GM19463 (cell line): ENCODE measurements at regions not wholly inside any gene's neighbourhood (a gene's known extent, or its start where the extent isn't known, plus 50 kb on each side); places are given as distances from the start of the nearest gene placed in this dataset.

Experiments
- ATAC-seq: cut with Tn5 transposase; IDR thresholded peaks from one replicate; pipeline ENCODE4 v1.9.1; 2021; ENCODE audit warnings: mild to moderate bottlenecking, moderate library complexity; ENCODE audit not compliant: unreplicated experiment

DNA sequence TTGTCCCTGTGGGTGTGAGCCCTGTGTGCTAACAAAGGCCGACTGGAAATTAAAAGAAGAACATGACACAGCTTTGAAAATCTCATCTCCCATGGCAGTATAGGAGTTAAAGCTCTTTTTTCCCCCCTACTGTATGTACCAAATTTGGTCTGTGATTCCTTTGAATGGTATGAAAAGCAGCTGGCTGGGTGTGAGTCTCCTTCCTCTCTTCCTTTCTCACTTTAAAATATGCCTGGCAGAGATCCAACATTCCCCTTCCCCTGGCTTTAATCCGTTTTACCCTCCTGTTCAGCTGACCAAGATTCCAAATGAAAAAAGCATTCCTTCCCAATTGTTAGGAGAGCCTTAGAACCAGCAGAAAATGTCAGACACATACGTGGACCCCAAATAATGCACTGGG, 225.0 kb upstream of the CELF2 start:
- no peak for ATAC-seq

DNA sequence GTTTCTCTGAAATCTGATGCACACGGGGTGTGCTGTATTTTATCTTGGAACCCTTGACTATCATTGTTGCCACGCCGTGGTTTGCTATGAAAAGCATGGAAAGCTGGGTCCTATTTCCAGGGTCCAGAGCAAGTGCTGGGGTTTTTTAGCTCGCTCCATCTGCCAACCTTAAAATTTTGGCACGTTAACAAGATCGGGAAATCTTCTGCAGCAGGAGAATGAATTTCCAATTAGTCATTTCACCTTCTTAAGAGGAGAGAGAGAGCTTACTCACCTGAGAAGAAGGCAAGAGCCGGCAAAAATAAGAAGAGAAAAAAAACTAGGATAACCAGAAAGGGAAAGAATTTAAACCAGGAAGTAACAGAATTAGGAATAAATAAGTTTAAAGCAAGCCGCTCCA, 223.6 kb upstream of the CELF2 start:
- ATAC-seq: no peak

DNA sequence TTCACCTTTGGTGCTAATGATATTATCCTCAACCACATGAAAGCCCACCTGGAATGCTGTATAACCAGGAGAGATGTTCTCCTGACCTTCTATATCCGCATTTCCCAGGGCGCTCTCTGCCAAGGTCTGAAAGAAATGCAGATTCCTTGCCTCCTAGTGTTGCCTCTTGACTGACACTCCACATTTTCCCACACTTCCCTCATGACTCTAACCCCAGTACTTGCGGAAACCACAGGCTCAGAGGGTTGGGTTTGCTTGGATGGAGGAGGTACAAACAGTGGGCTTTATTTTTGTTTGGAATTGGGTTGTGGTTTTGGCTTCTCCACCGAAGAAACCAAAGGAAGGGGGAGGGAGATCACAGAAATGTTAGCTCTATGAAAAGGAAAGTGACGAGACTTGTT, 222.9 kb upstream of the CELF2 start:
- ATAC-seq: no peak

DNA sequence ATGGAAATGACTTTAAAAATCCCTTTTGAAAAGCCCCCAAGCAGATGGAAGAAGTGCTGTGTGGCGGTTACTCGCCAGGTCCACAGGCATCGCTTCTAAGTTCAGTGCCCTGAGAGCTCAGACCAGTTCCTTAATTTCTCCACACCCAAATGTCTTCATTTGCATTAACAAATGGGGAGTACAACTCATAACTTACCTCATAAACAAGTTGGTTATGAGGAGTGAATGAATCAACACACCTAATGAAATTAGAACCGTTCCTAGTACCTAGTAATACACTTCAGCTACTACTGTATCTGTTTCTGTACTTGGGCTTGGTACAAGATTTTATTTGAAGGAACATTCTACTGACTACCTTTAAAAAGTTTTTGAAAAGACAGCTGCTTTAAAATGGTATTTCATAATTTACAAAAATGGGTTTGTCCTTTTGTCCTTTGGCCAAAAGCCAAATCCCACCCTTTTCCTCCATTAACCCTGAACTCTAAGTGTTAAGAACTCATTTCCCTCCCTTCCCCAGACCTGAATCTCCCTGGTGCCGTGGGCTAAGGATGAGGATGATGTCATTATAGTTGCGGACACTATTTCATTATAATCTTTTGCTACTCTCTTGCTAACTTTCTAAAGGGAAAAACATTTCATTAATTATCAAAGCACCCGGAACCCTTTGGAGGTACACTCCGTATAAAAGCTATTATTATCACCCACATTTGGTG, 221.5 kb upstream of the CELF2 start:
- no peak for ATAC-seq

DNA sequence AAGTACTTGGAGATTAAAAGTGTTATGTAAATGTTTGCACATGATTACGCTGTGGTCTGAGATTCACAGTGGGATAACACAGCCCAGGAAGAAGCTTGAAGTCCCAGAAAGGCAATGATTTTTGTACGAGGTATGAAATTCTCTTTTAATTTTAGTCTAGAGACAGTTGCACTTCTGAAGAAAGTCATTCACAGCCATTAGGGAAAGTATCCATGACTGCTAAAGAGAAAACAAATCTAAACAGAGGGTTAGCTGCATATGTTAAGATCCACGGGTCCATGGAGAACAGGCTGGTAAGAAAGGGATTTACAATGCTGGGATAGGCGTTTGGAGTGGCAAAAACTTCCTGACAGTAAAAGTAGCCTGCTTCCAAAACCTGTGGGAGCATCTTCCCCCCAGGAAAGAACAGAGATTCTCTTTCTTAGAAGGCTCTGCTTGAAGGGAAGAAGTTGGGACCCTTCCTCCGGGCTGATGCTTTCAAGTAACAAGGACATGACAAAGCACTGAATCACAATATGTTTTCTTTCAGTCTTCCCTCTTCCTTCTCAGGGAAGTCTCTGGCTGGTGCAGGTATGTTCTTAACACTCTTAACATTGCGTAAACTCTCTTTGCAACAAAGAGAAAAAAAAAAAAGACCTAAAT, 220.8 kb upstream of the CELF2 start:
- ATAC-seq: no peak

DNA sequence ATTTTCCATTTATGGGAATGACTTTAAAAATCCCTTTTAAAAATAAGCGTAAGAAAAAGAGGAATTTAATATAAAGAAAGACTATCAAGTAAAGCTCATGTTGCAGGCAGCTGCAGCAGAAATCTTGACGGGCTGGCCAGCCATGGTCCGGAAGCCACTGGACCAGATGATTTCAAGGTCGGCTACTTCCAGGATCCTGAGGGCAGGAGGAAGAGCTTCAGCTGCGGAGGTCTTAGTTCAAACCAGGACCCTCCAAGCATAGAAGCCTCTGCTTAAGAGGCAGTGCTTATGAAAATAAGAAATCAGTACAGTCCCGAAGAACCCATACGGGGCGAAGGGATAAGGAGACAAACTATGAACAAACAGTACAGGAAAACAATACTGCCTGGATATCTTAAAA, 220.2 kb upstream of the CELF2 start:
- no peak for ATAC-seq

DNA sequence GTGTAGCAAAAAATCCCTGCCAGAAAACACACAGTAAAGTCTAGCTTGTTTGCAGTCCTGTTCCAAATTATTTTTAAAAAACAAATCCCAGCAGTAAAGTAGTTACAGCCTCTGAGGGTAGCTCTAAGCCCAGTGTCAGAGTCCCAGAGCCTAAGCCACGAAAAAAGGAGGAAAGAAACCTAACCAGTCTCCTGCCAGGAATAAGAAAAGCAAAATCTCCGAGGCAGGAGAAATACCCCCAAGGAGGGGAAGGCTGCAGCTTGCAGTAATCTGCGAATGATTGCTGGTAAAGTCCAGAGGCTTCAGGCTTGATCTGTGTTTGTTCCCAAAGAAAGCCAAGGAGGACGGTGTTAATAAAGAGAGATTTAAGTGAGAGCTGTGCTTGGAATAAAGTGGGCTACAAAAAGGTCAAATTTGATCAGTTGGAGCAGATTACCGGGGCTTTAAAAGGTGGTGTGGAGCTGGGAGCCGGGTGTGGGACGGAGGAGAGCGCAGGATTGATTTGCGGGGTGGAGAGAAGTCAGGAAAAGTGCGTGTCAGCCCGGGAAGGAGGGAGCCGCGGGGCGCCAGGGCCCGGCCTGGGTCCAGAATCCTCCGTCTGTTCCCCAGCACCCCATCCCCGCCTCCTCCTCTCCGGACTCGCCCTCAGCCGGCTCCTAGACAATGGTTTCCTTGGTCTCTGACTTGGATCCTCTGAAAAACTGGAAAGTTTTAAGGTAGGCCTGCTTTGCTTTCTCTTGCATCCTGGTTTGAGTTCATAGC, 219.4 kb upstream of the CELF2 start:
- ATAC-seq: no peak

DNA sequence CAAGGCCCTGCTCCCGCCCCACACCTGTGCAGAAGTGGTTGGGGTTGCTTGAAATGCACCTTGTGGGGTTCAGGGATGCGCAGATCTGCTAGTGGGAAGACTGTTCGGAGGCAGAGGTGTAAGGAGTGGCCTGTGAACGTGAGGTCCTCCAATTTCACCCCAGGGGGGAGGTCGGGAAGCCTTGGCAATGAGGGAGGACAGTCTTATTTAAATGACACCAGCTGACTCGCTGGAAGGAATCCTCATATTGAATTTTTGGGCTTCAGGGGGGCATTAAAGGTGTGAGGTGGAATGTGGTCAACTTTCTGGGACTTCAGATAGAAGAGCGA, 218.8 kb upstream of the CELF2 start:
- no peak for ATAC-seq

DNA sequence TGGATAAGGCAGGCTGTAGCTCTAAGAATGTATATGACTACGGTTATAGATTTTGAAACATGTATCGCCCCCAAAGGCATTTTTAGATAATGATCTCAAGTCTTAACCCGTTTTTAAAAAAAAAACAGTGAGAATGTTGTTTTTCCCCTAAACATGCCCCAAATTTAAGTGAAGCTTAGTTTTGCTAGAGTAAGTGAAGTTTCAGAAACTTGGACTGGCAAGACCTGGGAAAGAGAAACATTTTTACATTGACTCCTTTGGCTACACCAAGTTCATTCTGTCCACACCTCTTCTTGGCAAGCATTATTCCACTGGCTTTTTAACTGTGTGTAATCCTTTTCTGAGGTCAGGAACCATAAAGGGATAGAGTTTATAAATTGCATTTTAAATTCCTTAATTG, 216.7 kb upstream of the CELF2 start:
- ATAC-seq: no peak

DNA sequence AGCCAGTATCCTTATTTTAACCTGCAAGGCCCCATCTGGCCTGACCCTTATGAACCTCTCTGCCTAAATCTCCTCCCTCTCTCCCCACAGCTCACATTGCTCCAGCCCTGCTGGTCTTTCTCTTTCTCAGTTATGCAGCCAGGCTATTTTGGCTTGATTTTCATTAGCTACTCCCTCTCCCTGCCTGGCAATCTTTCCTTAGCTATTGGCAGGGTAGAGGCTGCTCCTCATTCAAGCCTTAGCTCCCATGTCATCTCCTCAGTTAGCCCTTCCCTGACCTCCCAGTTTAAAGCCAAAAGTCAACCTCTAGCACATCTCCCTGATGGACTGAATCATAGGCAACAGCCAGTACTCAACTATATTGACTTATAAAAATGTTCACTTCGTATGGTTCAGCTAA, 214.4 kb upstream of the CELF2 start:
- ATAC-seq: no peak

DNA sequence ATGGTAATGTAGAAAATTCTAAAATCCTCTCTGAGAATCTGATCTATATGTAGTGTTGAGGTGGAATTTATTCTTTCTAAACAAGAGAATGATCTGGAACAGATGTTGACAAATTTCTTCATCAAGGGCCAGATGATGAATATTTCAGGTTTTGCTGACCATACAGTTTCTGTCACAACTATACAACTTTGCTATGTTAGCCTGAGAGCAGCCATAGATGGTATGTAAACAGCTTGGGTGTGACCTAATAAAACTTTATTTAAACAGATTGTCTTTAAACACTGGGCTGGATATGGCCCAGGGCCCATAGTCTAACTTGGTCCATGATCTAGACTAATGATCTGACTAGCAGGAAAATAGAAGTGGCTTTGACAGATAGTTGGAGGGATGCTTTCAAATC, 213.6 kb upstream of the CELF2 start:
- ATAC-seq: no peak

DNA sequence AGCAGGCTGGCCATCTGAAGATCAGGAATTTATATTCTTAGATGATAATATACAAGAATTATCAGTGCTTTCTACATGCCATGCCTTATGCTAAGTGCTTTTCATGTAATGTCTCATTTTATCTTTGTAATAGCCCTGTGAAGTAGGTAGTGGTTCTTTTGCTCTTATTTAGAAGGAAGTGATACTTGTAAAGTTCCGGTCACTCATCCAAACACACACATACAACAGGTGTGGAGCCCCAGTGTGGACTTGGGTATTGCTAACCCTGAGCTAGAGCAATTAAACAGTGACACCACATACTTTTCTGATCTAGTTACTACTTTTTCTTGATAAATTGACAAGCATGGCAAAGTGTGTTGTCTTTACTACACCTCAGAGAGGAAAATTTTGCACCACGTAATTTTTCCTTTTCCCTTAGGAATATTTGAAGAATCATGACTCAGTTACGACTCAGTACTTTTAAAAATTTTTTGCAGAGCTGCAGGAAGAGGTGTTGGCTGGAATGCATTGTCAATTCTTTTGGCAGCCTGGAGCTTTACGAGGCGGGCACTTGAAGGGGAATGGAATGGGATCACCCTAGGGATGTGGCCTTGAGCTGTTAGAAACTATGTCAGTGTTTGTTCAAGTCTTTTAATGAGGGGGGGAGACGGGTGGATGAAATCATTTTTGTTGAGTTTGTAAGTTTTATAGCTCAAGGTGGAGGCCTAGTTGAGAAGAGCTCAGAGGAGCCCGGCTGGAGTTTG, 212.5 kb upstream of the CELF2 start:
- ATAC-seq: no peak

DNA sequence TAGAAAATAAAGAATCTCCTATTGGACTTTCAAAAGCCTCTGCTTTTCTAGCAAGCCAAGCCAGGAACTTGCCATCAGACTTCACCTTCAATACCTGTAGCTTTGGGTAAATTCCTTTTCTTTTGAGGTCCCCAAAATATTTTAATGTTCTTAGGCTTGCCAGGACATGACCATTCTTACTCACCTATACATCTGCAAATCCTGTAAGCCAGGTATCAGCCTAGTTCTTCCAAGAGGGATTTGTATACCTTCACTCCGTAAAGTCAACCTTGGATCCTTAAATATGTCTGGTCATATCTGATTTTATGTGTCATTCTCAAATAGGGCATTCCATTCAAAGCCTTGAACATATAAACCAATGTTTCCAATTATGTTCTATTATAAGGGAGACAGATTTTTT, 210.6 kb upstream of the CELF2 start:
- no peak for ATAC-seq

DNA sequence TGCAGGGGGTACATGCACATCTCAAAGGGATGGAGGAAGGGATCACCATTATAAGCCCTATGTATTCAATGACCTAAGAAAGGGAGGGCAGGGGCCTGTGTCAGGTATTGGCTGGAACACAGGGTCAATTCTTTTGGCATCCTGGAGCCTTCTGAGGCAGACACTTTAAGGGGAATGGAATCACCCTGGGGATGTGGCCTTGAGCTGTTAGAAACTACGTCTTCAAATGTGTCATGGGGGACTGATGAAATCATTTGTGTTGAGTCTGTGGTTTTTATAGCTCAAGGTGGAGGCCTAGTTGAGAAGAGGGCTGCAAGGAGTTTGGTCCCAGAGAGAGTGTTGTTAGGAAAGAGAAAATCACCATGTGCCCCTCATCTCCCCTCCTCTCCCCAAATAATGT, 206.1 kb upstream of the CELF2 start:
- no peak for ATAC-seq

DNA sequence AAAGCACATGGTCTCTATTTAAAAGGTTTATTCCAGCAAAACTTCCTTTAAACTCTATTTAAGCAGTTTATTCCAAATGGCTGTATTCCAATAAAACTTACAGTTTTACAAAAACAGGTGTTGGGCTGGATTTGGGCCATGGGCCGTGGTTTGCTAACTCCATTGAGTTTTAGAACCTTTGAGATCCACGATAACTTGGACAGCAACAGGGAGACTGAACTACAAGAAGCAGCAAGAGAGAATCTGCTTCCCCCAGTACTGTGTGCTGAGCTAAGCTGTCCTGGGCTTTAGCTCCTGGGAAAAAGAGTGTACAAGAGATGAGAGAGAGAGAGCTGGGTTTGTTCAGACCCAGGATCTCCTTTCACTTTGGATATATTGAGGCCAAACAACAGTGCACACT, 204.0 kb upstream of the CELF2 start:
- no peak for ATAC-seq

DNA sequence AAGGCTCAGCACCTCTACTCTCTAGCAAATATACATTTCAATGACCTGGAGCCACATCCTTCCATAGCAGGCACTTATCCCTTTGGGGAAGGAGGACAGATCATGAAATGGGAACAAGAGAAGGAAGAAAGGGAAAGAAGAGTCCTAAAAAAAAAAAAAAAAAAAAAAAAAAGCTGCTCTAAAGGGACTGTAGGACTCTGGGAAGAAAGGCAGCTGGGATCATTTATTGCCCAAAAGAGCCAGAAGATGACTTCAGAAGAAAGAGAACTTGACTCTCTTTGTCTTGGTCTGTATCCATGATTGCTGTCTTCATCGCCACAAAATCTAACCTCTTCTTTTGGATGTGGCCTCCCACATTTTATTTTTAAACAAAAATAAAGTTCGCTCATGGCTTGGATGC, 203.6 kb upstream of the CELF2 start:
- no peak for ATAC-seq

DNA sequence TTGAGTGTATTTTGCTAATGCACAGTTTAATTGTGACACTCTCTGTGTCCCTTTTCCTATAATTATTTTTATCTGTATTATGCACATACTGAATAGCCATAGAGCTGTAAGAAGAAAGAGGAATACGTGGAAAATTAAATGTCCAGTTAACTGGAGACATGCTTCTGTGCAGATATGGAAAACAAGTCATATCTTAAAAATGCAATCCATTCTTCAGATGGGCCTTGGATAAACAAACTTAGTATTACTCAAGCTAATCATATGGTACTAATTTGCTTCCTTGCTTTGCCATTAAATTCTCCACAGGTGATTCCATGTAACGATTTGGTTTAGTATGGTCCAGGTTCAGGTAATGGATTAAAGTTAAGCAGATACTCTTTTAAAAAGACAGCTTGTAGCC, 201.2 kb upstream of the CELF2 start:
- no peak for ATAC-seq

DNA sequence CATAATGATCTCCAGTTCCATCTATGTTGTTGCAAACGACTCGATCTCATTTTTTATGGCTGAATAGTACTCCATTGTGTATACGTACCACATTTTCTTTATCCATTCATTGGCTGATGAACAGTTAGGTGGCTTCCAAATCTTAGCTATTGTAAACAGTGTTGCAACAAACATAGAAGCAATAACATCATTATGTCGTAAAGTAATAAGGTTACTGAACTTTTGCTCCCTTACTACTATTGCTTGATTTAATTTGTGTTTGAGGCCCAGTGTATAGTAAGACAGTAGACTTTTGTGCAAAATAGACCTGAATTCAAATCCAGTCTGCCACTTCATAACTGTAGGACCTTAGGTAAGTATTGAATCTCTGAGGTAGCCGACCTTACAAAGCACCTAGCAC, 200.1 kb upstream of the CELF2 start:
- ATAC-seq: no peak

DNA sequence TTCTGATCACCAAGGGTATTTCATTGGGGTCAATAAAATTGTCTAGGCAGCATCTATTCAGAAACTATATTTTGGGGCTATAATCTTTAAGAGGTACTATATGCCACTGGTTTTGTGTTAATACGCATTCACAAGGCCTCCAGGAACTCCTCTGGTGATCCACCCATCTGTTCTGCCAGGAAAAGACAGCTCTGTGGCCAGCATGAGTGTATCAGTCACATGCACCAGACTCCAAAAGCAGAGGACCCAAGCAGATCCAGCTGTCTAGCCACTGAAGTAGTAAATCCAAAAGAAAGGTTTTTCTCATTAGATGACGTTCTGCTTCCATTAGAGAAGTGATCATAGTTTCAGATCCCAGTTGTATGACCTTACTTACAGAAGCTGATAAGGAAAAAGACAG, 199.6 kb upstream of the CELF2 start:
- ATAC-seq: no peak

DNA sequence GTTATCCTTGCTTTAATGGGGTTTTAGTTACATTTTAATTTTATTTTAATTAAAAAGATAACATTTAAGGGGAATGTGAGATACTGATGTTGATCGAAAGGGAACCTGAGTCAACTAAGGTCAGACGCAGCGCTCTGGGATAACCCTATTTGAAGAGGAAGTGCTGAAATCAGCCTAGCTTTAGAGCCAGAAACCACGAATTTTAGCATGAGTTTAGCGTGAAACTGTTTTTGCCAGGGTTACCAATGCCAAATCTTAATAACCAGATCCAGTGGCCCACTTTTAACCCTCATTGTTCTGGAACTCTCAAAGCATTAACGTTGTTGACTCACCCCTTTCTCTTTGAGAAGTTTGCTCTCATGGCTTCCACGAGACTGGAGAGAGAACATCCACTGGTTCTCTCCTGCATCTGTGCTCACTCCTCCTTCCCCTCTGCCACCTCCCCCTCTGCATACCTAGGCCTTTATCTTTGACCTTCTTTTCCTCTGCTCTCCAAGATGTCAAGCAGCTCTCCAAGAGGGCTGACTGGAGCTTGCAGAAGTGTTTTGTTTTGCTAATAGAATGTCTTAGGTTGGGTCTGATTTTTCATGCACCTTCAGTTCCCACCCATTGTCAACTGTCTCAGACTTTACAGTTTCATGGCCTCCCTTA, 198.3 kb upstream of the CELF2 start:
- ATAC-seq: no peak

DNA sequence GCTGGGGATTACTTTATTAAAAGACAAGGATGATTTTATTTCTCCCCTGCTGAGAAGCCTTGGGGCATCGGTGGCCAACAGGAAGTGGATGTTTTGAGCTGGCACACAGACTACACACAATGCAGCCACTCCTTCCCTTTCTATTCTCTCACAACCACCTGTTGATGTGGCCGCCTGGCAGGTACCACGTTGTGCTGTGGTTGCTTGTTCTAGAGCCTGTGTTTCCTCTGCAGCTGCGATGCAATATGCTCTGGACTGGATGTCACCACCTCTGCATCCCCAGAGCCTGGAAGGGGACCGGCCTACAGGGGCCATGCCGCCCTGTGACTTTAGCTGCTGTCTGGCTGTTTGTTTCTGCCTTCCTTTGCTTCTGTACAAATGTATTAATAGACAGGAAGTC, 195.7 kb upstream of the CELF2 start:
- ATAC-seq: no peak
